ENCODE measurements at regions not wholly inside any gene's neighbourhood (a gene's known extent, or its start where the extent isn't known, plus 50 kb on each side); places are given as distances from the start of the nearest gene placed in this dataset.

GRCh38 chr3:31445701-31446100 is 87.0 kb upstream of the STT3B start:
- TF ChIP-seq CTCF (IDR thresholded peaks at IDR 0.05; ENCODE audit: poor library complexity) (no peak), EZH2 (IDR thresholded peaks at IDR 0.05; ENCODE audit: borderline replicate concordance) (no peak)
